ENCODE measurements at regions not wholly inside any gene's neighbourhood (a gene's known extent, or its start where the extent isn't known, plus 50 kb on each side); places are given as distances from the start of the nearest gene placed in this dataset.

- no peak for TF ChIP-seq SPI1 (IDR thresholded peaks at IDR 0.05; ENCODE audit: low read depth, low read length)
- TF ChIP-seq POLR2AphosphoS5 (IDR thresholded peaks at IDR 0.05; ENCODE audit: low read depth, low read length) = no peak
- TF ChIP-seq POLR2A (IDR thresholded peaks at IDR 0.05; ENCODE audit: low read depth, low read length) = no peak
- no peak for TF ChIP-seq TAF1 (IDR thresholded peaks at IDR 0.05; ENCODE audit: low read depth, low read length)
These were observed 479.4 kb upstream of the PKN2 start for GRCh38 chr1:88204612-88205167.
